22Rv1 (cell line): ENCODE measurements at regions not wholly inside any gene's neighbourhood (a gene's known extent, or its start where the extent isn't known, plus 50 kb on each side); places are given as distances from the start of the nearest gene placed in this dataset.

Experiments
- ZFX ChIP-seq: fragments of 450-650 bp; IDR thresholded peaks from 2 replicates; pipeline ENCODE4 v1.6.1; 2017; ENCODE audit warnings: antibody characterized with exemption, borderline replicate concordance
- TF ChIP-seq, protein P1 (sequence below): fragments of 450-650 bp; IDR thresholded peaks from 2 replicates; pipeline ENCODE4 v1.5.1; 2017; ENCODE audit warnings: mild to moderate bottlenecking

DNA sequence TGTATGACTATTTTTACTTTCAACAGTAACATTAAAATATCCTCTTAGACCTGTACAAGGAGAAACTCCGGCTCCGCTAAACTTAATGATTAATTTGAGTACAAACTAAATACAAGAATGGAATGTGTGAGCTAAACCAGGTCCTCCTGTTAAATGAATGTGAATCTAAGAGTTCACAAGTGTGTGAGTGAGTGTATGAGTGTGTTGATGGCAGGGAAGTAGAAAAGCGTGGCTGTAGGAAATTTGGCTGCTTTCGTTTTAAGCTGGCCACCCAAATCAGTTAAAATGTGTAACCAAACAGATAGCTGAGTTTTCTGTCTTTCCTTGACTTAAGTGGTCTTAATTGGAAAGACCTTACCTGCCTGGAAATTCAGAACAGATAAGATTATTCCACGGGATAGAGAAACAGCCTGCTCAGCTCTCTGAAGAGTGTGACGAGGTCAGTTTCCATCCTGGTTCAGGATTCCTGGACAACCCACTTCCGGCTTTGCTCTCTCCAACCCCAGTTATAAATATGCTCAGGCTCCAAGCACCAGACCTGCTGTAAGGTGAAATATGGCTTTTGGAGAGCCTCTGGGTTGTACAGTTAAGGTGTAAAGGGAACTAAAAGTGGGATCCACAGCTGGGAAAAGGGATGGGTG, 908.6 kb upstream of the EDIL3 start:
- TF ChIP-seq, protein P1, sequence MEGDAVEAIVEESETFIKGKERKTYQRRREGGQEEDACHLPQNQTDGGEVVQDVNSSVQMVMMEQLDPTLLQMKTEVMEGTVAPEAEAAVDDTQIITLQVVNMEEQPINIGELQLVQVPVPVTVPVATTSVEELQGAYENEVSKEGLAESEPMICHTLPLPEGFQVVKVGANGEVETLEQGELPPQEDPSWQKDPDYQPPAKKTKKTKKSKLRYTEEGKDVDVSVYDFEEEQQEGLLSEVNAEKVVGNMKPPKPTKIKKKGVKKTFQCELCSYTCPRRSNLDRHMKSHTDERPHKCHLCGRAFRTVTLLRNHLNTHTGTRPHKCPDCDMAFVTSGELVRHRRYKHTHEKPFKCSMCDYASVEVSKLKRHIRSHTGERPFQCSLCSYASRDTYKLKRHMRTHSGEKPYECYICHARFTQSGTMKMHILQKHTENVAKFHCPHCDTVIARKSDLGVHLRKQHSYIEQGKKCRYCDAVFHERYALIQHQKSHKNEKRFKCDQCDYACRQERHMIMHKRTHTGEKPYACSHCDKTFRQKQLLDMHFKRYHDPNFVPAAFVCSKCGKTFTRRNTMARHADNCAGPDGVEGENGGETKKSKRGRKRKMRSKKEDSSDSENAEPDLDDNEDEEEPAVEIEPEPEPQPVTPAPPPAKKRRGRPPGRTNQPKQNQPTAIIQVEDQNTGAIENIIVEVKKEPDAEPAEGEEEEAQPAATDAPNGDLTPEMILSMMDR, result no peak
- no peak for TF ChIP-seq ZFX
